Upper lobe of right lung (tissue), 1 donor: ENCODE measurements at regions not wholly inside any gene's neighbourhood (a gene's known extent, or its start where the extent isn't known, plus 50 kb on each side); places are given as distances from the start of the nearest gene placed in this dataset.

ENCODE experiments used
- ATAC-seq: fragments of 200-7000 bp; cut with Tn5 transposase; one replicate; pipeline ENCODE4 v1.9.1; 2020; ENCODE audit warnings: mild to moderate bottlenecking, moderate library complexity
- DNase-seq: peaks from one replicate; pipeline ENCODE4 v3.0.0-alpha.2; 2020
- H3K27ac ChIP-seq: fragments of 200-600 bp; one replicate; pipeline ENCODE4 v1.8.0; 2022
- H3K27me3 ChIP-seq: fragments of 200-600 bp; one replicate; pipeline ENCODE4 v1.8.0; 2022; ENCODE audit warnings: mild to moderate bottlenecking
- H3K36me3 ChIP-seq: fragments of 200-600 bp; one replicate; pipeline ENCODE4 v1.8.0; 2022
- H3K4me1 ChIP-seq: fragments of 200-600 bp; one replicate; pipeline ENCODE4 v1.8.0; 2022
- H3K4me3 ChIP-seq: fragments of 200-600 bp; one replicate; pipeline ENCODE4 v1.8.0; 2022; ENCODE audit warnings: mild to moderate bottlenecking
- H3K9me3 ChIP-seq: fragments of 200-600 bp; one replicate; pipeline ENCODE4 v1.8.0; 2022
- CTCF ChIP-seq: fragments of 200-600 bp; IDR thresholded peaks from one replicate; pipeline ENCODE4 v1.8.0; 2022; ENCODE audit warnings: antibody characterized with exemption
- intact Hi-C: fragments of 100-400 bp; cut with DNase I; formaldehyde crosslinking; loops from one replicate; pipeline ENCODE4 v1.11.0; 2022
- donor health status: DM: no; HTN: yes; CAD: no; lungs with severe emphysema.

GRCh38 chr13:90498096-90498495, 849.4 kb upstream of the MIR17HG start:
- Histone ChIP-seq H3K4me3 (no peak overlapping the region), H3K4me1 (no peaks in the 10 kb centered on the region), H3K27ac (no peak overlapping the region), H3K36me3 (no peaks in the 10 kb centered on the region), H3K27me3 (no peaks in the 10 kb centered on the region), H3K9me3 (no peaks in the 10 kb centered on the region)
- ATAC-seq (no peak), DNase-seq (no peak)
- TF ChIP-seq CTCF, result no peak
- intact Hi-C loops, result no loop called here

- no peak for ATAC-seq
- Histone ChIP-seq H3K9me3 (no peaks in the 10 kb centered on the region), H3K4me3 (no peak overlapping the region), H3K27me3 (no peaks in the 10 kb centered on the region), H3K27ac (no peak overlapping the region), H3K4me1 (no peaks in the 10 kb centered on the region), H3K36me3 (no peaks in the 10 kb centered on the region)
- TF ChIP-seq CTCF, result no peak
- intact Hi-C loops, result no loop called here
- no peak for DNase-seq
Measured at GRCh38 chr13:90498816-90499215, 848.7 kb upstream of the MIR17HG start.

- Histone ChIP-seq H3K36me3 (no peaks in the 10 kb centered on the region), H3K27me3 (no peaks in the 10 kb centered on the region), H3K4me1 (no peaks in the 10 kb centered on the region), H3K27ac (no peak overlapping the region), H3K9me3 (no peaks in the 10 kb centered on the region), H3K4me3 (no peak overlapping the region)
- TF ChIP-seq CTCF, result no peak
- DNase-seq, result no peak
- no peak for ATAC-seq
- intact Hi-C loops, result no loop called here
Measured at GRCh38 chr13:90500569-90500968, 846.9 kb upstream of the MIR17HG start.

- Histone ChIP-seq H3K4me3 (no peak overlapping the region), H3K4me1 (no peaks in the 10 kb centered on the region), H3K9me3 (no peaks in the 10 kb centered on the region), H3K36me3 (no peaks in the 10 kb centered on the region), H3K27ac (no peak overlapping the region), H3K27me3 (no peaks in the 10 kb centered on the region)
- intact Hi-C loops, result no loop called here
- DNase-seq (no peak), ATAC-seq (no peak)
- TF ChIP-seq CTCF, result no peak
Measured at GRCh38 chr13:90502153-90502552, 845.3 kb upstream of the MIR17HG start.

GRCh38 chr13:90502762-90503161, 844.7 kb upstream of the MIR17HG start:
- H3K36me3 ChIP-seq, result no peaks in the 10 kb centered on the region
- no peak for ATAC-seq
- intact Hi-C loops, result no loop called here

More at GRCh38 chr13:90502762-90503161, 844.7 kb upstream of the MIR17HG start:
- Histone ChIP-seq H3K4me3 (no peak overlapping the region), H3K27ac (no peak overlapping the region), H3K4me1 (no peaks in the 10 kb centered on the region), H3K27me3 (no peaks in the 10 kb centered on the region), H3K9me3 (no peaks in the 10 kb centered on the region)
- DNase-seq, result no peak
- TF ChIP-seq CTCF, result no peak
